SK-N-SH treated with all-trans-retinoic acid at 6 μM for 48 hours (cell line): ENCODE measurements at regions not wholly inside any gene's neighbourhood (a gene's known extent, or its start where the extent isn't known, plus 50 kb on each side); places are given as distances from the start of the nearest gene placed in this dataset.

Experiments
- ATAC-seq: fragments of 200-7000 bp; cut with Tn5 transposase; 3 replicates; pipeline ENCODE4 v1.9.1; 2020; ENCODE audit warnings: mild to moderate bottlenecking, moderate library complexity
- ARNTL ChIP-seq: fragments of 450-650 bp; formaldehyde crosslinking; IDR thresholded peaks from 2 replicates; pipeline ENCODE4 v1.5.0; 2020; ENCODE audit warnings: low read depth, mild to moderate bottlenecking, moderate library complexity, borderline replicate concordance
- BACH2 ChIP-seq: fragments of 250-450 bp; sonication (Bioruptor Pico); IDR thresholded peaks from 2 replicates; pipeline ENCODE4 v1.9.0; 2021; ENCODE audit warnings: mild to moderate bottlenecking, borderline replicate concordance
- CSDC2 ChIP-seq: fragments of 250-450 bp; sonication (Bioruptor Pico); IDR thresholded peaks from 2 replicates; pipeline ENCODE4 v1.5.0; 2020; ENCODE audit warnings: mild to moderate bottlenecking, moderate library complexity
- ESRRG ChIP-seq: fragments of 250-450 bp; sonication (Bioruptor Pico); IDR thresholded peaks from 2 replicates; pipeline ENCODE4 v1.6.1; 2021; ENCODE audit warnings: mild to moderate bottlenecking
- GLIS3 ChIP-seq: fragments of 250-450 bp; sonication (Bioruptor Pico); IDR thresholded peaks from 2 replicates; pipeline ENCODE4 v1.5.0; 2020; ENCODE audit warnings: mild to moderate bottlenecking, moderate library complexity
- ISL1 ChIP-seq: fragments of 250-450 bp; sonication (Bioruptor Pico); IDR thresholded peaks from 2 replicates; pipeline ENCODE4 v2.1.2; 2022; ENCODE audit warnings: mild to moderate bottlenecking, moderate library complexity
- OSR1 ChIP-seq: fragments of 250-450 bp; sonication (Bioruptor Pico); IDR thresholded peaks from 2 replicates; pipeline ENCODE4 v1.8.0; 2022; ENCODE audit warnings: moderate library complexity, mild to moderate bottlenecking, inconsistent platforms
- PPARA ChIP-seq: fragments of 250-450 bp; sonication (Bioruptor Pico); IDR thresholded peaks from 2 replicates; pipeline ENCODE4 v1.5.0; 2020; ENCODE audit warnings: mild to moderate bottlenecking, borderline replicate concordance
- RARB ChIP-seq: fragments of 250-450 bp; sonication (Bioruptor Pico); IDR thresholded peaks from 2 replicates; pipeline ENCODE4 v1.8.0; 2021; ENCODE audit warnings: mild to moderate bottlenecking, moderate library complexity
- TOX ChIP-seq: fragments of 250-450 bp; sonication (Bioruptor Pico); IDR thresholded peaks from 2 replicates; pipeline ENCODE4 v1.8.0; 2021; ENCODE audit warnings: mild to moderate bottlenecking, moderate library complexity, borderline replicate concordance
- ZC3H10 ChIP-seq: fragments of 250-450 bp; sonication (Bioruptor Pico); IDR thresholded peaks from 2 replicates; pipeline ENCODE4 v1.5.1; 2021; ENCODE audit warnings: mild to moderate bottlenecking, moderate library complexity
- ZFP3 ChIP-seq: fragments of 250-450 bp; sonication (Bioruptor Pico); IDR thresholded peaks from 2 replicates; pipeline ENCODE4 v1.5.0; 2020; ENCODE audit warnings: mild to moderate bottlenecking, moderate library complexity
- ZFP30 ChIP-seq: fragments of 450-650 bp; formaldehyde crosslinking; IDR thresholded peaks from 2 replicates; pipeline ENCODE4 v1.5.0; 2022; ENCODE audit warnings: mild to moderate bottlenecking, moderate library complexity
- ZNF565 ChIP-seq: fragments of 450-650 bp; formaldehyde crosslinking; conservative IDR thresholded peaks from 2 replicates; pipeline ENCODE4 v1.5.0; 2020; ENCODE audit warnings: low read depth, mild to moderate bottlenecking, moderate library complexity
- ZNF70 ChIP-seq: fragments of 450-650 bp; formaldehyde crosslinking; IDR thresholded peaks from 2 replicates; pipeline ENCODE4 v1.5.0; 2020; ENCODE audit warnings: mild to moderate bottlenecking, moderate library complexity
- ZNF8 ChIP-seq: fragments of 450-650 bp; formaldehyde crosslinking; IDR thresholded peaks from 2 replicates; pipeline ENCODE4 v1.5.0; 2020; ENCODE audit warnings: mild to moderate bottlenecking, moderate library complexity
- TF ChIP-seq, protein P1 (sequence below): fragments of 250-450 bp; sonication (Bioruptor Pico); IDR thresholded peaks from 2 replicates; pipeline ENCODE4 v1.8.0; 2021; ENCODE audit warnings: low read depth, mild to moderate bottlenecking, moderate library complexity, borderline replicate concordance
- TF ChIP-seq, protein P2 (sequence below): fragments of 250-450 bp; sonication (Bioruptor Pico); IDR thresholded peaks from 2 replicates; pipeline ENCODE4 v1.5.1; 2021; ENCODE audit warnings: mild to moderate bottlenecking, moderate library complexity
- TF ChIP-seq, protein P3 (sequence below): fragments of 250-450 bp; sonication (Bioruptor Pico); IDR thresholded peaks from 2 replicates; pipeline ENCODE4 v1.8.0; 2020; ENCODE audit warnings: mild to moderate bottlenecking, moderate library complexity, borderline replicate concordance
- TF ChIP-seq, protein P4 (sequence below): fragments of 250-450 bp; sonication (Bioruptor Pico); IDR thresholded peaks from 2 replicates; pipeline ENCODE4 v1.5.1; 2020; ENCODE audit warnings: low read depth, mild to moderate bottlenecking, moderate library complexity

DNA sequence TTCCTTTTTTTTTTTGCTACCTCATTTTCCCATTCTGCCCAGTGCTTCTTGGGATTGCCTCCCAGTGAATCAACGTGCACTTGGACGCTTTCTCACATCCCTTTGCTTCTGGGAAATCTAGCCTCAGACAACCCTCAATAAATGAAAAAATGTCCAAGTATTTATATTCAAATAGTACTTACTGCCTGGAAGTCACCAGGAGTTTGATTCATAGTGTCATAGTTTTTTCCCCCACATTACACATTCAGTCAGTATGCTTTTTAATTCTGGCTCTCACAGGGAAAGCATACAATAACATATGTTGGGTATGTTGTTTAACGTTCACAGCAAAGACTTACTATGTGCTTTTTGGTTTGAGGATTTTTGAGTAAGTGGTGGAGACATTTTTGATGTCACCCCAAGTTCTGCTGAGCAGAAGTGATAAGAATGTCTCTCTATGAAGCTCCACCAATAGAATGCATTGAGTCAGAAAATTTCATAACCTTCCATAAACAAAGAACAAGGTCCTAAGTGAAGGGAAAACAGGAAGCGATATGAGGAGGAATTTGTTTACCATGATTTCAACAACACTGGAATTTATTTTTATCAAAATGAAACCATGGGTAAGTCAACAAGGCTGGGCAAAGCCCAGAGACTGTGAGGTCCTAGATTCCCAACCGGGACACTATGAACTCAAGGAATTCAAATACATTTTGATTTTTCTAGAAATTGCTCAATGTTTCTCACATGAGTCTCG lies 301.2 kb upstream of the BMP2 start (continued):
- TF ChIP-seq, protein P1, sequence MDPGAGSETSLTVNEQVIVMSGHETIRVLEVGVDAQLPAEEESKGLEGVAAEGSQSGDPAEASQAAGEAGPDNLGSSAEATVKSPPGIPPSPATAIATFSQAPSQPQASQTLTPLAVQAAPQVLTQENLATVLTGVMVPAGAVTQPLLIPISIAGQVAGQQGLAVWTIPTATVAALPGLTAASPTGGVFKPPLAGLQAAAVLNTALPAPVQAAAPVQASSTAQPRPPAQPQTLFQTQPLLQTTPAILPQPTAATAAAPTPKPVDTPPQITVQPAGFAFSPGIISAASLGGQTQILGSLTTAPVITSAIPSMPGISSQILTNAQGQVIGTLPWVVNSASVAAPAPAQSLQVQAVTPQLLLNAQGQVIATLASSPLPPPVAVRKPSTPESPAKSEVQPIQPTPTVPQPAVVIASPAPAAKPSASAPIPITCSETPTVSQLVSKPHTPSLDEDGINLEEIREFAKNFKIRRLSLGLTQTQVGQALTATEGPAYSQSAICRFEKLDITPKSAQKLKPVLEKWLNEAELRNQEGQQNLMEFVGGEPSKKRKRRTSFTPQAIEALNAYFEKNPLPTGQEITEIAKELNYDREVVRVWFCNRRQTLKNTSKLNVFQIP (CRISPR knock-in tag): no peak
- no peak for TF ChIP-seq ZNF565 (CRISPR knock-in tag)
- TF ChIP-seq ZNF8 (CRISPR knock-in tag): no peak
- TF ChIP-seq ZC3H10: no peak
- TF ChIP-seq ZFP30 (CRISPR knock-in tag): no peak
- no peak for TF ChIP-seq ESRRG (CRISPR knock-in tag)
- no peak for TF ChIP-seq OSR1 (CRISPR knock-in tag)
- no peak for TF ChIP-seq ZNF70 (CRISPR knock-in tag)
- TF ChIP-seq BACH2 (CRISPR knock-in tag): no peak
- TF ChIP-seq GLIS3 (CRISPR knock-in tag): no peak
- TF ChIP-seq CSDC2 (CRISPR knock-in tag): no peak

DNA sequence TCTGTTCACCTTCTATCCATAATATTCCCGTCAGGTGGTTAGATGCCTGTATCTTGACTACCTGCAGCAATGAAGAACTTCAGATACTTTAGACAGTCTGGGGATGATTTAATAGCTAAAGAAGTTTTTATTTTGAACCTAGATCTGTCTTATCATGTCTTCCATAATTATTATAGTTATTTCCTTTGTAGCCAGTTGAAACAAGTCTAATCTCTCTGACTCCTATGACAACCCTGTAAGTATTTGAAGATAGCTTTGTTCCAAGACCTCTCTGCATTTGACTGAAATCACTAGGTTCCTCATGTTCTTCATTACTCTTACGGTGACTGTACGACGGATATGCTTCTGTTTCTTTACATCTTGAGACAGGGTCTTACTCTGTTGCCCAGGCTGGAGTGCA lies 316.6 kb upstream of the BMP2 start:
- TF ChIP-seq TOX (CRISPR knock-in tag) (no peak), PPARA (no peak), BACH2 (CRISPR knock-in tag) (no peak), ARNTL (CRISPR knock-in tag) (no peak), ZNF565 (CRISPR knock-in tag) (no peak), ZFP30 (CRISPR knock-in tag) (no peak), ZNF8 (CRISPR knock-in tag) (no peak), ZFP3 (CRISPR knock-in tag) (no peak), OSR1 (CRISPR knock-in tag) (no peak), ISL1 (CRISPR knock-in tag) (no peak)
- TF ChIP-seq, protein P1 (CRISPR knock-in tag): no peak
- TF ChIP-seq, protein P2, sequence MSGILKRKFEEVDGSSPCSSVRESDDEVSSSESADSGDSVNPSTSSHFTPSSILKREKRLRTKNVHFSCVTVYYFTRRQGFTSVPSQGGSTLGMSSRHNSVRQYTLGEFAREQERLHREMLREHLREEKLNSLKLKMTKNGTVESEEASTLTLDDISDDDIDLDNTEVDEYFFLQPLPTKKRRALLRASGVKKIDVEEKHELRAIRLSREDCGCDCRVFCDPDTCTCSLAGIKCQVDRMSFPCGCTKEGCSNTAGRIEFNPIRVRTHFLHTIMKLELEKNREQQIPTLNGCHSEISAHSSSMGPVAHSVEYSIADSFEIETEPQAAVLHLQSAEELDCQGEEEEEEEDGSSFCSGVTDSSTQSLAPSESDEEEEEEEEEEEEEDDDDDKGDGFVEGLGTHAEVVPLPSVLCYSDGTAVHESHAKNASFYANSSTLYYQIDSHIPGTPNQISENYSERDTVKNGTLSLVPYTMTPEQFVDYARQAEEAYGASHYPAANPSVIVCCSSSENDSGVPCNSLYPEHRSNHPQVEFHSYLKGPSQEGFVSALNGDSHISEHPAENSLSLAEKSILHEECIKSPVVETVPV (CRISPR knock-in tag): no peak

DNA sequence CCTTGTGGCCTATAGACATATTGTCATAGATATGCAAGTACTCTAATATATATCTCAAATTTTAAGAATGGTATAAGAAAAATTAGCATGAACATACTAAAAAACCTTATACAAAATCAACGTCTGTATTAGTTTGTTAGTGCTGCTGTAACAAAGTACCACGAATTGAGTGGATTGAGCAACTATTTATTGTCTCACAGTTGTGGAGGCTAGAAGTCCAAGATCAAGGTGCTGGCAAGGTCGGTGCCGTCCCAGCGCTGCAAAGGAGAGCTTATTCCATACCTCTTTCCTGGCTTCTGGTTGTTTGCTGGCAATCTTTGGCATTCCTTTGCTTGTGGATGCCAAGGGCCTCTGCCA lies 317.6 kb upstream of the FERMT1 start:
- ATAC-seq: no peak
- TF ChIP-seq ARNTL (CRISPR knock-in tag) (no peak), PPARA (no peak), OSR1 (CRISPR knock-in tag) (no peak), ZNF8 (CRISPR knock-in tag) (no peak), BACH2 (CRISPR knock-in tag) (no peak), ZFP3 (CRISPR knock-in tag) (no peak), RARB (no peak)
- TF ChIP-seq, protein P3, sequence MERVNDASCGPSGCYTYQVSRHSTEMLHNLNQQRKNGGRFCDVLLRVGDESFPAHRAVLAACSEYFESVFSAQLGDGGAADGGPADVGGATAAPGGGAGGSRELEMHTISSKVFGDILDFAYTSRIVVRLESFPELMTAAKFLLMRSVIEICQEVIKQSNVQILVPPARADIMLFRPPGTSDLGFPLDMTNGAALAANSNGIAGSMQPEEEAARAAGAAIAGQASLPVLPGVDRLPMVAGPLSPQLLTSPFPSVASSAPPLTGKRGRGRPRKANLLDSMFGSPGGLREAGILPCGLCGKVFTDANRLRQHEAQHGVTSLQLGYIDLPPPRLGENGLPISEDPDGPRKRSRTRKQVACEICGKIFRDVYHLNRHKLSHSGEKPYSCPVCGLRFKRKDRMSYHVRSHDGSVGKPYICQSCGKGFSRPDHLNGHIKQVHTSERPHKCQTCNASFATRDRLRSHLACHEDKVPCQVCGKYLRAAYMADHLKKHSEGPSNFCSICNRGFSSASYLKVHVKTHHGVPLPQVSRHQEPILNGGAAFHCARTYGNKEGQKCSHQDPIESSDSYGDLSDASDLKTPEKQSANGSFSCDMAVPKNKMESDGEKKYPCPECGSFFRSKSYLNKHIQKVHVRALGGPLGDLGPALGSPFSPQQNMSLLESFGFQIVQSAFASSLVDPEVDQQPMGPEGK (CRISPR knock-in tag): no peak
- TF ChIP-seq, protein P4, sequence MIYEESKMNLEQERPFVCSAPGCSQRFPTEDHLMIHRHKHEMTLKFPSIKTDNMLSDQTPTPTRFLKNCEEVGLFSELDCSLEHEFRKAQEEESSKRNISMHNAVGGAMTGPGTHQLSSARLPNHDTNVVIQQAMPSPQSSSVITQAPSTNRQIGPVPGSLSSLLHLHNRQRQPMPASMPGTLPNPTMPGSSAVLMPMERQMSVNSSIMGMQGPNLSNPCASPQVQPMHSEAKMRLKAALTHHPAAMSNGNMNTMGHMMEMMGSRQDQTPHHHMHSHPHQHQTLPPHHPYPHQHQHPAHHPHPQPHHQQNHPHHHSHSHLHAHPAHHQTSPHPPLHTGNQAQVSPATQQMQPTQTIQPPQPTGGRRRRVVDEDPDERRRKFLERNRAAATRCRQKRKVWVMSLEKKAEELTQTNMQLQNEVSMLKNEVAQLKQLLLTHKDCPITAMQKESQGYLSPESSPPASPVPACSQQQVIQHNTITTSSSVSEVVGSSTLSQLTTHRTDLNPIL (CRISPR knock-in tag): no peak
- TF ChIP-seq, all 23 proteins: peak for 0

More for the DNA sequence above, 316.6 kb upstream of the BMP2 start:
- no peak for ATAC-seq
